ENCODE measurements at regions not wholly inside any gene's neighbourhood (a gene's known extent, or its start where the extent isn't known, plus 50 kb on each side); places are given as distances from the start of the nearest gene placed in this dataset.
A peak's percentile ranks its signal among the peaks of the same experiment; 100 is the strongest.
"Not testable (repeated sequence)": the region's sequence is repeated elsewhere in the genome, so short reads cannot be mapped to it uniquely, and the experiment has no call there.

DNA sequence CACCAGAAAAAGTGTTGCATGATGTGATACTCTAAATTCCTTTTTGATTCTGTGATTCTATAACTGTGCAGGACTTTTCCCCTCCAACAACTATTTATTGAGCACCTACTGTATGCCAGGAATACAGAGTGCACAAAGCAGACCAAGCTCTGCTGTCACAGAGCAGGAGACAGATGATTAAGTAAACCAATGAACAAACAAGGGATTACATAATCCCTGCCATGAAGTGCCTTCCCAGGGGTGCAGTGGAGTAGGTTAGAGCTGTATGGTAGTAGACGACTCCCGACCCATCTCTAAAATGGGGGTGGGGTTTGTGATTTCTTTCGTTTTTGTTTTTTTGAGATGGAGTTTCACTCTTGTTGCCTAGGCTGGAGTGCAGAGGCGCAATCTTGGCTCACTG, 213.9 kb downstream of the TBX5 start:
- DNase-seq = no peak

DNA sequence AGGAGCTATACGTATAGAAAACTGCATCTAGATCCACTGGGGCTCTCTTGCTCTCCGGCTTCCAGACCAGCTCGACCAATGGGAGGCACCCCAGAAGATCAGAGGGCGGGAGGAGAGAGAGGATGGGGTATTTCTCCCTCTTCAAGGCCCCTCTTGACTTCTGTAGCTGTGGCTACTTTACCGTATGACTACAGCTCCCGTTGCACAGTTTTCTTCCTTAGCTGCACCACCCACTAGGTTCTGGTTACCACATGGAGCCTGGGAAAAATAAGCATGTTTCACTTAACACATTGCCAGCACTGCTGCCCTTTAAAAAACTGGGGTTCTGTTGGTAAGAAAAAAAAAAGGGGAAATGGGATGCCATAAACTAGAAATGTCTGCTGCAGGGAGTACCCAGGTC, 214.4 kb downstream of the TBX5 start:
- DNase-seq = no peak

DNA sequence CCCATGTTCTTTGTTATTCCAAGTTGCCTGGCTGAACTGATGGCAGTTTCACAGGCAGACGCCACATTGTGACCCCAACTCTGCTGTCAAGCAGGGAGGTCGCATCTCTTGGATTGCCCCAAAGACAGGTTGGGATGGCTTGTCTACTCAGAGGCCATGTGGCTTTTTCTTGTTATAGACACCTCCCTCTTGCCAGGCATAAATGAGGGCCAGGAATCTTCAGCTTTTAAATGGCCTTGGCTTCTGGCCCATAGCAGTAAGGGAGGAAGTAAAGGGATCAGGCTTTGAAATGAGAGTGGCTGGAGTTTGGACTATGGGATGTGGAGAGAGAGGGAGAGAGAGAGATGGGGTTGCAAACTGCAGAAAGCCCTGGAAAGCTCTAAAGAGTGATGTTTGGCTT, 215.0 kb downstream of the TBX5 start:
- no peak for DNase-seq

DNA sequence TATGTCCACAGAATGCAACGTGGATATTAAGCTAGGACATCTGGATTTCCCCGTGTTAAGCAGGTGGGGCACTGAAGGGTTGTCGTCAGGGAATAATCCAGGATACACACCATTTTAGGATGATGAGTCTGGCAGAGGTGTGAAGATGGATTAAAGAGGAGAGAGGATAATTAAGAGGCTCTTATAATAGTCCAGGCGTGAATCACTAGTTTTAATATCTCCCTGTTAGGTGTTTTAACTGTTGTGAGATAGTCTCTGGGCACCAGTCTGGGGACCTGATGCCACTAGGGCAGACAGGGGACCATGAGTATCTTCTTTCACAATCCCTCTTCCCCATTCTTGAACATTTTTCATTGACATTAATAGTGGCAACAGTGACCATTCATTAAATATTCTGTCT, 216.7 kb downstream of the TBX5 start:
- no peak for DNase-seq

DNA sequence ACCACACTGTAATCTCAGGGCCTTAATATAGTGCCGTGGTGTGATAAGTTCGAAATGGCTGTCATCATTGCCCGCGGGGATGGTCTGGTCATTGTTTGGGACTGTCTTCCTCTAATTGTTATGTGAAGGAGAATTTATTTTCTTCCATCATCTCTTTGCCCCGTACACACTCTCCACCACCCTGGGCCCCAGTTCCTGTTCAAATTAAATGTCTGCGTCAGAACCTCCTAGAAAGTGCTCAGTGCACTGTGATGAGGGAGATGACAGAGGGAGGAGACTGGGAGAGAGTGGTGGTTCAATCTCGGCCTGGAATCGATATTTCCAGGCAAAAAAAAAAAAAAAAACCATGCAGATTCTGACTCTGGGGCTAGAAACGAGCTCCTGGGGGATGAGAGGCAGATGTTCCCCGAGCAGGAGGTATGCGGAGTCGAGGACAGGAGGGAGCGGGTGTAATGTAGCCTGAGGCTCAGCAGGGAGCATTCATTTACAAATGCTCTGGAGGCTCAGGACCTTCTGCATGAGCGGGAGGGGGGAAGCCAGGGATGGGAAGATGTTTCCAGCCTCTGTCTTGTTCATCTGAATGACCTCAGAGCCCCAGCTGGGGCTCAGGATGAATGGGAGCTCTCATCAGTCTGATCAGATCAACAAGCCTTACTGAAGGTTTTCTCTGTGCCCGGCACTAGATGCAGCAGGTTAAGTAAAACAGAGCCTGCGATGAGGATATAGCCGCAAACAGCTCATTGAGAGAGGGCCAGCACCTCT, 219.5 kb downstream of the TBX5 start:
- DNase-seq = peak; percentile 87

DNA sequence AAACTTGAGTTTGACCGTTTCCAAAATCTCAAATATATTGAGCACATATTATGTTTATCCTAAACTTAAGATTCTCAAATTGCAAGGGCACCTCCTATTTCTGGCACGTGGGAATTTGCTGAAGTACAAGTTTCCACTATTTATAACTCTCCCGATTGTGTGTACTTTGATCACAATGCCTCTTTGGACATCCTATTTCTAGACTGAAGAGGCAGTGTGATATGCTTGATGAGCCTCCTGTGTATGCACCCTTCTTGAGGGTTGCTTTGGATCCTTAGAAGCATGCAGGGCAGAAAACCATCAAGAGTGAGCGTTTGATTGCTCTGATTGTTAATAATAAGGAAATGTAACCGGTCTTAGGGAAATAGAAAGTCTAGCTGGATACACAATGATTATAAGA, 218.9 kb upstream of the RBM19 start:
- DNase-seq = no peak

DNA sequence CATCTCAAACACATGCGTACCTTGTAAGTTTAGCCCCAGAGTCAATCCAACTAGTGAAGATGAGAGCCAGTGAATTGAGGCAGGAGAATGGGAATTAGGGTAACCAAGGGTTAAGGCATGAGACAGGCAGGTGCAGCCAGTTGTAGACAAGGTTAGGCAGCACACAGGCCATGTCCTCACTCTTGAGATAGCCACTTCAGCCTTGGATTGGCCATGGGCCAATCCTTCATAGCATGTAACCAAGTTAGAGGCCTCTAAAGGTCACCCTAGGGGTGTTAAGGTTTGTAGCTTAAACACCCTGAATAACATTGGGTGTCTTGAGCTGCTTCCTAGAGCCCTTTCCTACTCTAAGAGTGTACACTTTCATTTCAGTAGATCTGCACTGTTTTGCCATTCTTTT, 208.2 kb upstream of the RBM19 start:
- DNase-seq = no peak

DNA sequence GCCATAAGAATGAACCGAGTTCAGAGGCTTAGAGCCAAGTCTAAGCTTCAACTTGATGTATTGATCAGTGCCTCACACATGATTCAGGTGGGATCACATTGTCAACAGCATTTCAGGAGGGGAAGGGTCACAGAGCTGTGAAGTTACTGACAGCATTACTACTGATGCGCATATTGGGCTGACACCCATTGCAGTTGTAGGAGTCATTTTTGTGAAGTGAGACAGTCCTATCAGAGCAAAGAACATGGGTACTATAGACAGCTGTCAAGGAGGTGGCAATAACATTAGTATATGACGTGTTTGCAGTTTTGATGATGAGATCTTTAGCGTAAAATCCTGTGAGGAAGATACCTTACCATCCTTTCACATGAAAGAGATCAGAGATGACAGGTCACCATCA, 206.0 kb upstream of the RBM19 start:
- no peak for DNase-seq

DNA sequence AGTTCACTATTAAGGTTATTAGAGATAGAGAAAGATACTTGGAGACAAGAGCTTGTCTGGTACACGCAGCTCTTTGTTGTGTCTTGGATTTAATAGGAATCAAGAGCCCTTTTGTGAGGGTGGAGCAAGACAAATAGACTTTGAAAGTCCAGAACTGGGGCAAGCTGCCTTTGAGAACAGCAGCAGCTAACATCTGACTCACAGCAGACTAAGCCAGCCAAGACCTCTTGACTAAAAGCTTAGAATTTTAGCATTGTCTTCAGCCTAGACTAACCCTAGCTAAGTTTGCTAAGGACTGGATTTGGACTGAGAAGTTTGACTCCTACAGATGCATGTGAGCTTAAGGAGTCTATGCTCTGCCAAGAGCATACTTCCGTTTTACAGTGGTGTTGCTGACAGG, 201.9 kb upstream of the RBM19 start:
- DNase-seq = no peak

DNA sequence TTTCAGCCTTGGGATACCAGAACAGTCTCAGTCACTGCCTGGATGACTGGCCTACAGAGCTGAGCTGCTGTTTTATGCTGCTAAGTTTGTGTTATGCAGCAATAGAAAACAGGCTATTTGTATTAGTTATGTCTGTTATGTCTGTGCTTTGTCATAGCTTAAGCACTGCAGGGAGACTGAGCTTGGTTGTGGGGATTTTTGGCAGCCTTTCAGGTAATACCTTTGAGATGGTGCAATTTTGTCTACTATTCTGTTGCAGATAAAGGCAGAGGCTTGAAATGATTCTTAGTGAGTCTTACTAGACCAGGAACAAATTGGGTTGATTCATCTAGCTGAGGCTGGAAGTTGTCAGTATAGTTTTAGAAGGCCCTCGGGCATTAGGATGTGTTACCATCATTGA, 201.3 kb upstream of the RBM19 start:
- no peak for DNase-seq

DNA sequence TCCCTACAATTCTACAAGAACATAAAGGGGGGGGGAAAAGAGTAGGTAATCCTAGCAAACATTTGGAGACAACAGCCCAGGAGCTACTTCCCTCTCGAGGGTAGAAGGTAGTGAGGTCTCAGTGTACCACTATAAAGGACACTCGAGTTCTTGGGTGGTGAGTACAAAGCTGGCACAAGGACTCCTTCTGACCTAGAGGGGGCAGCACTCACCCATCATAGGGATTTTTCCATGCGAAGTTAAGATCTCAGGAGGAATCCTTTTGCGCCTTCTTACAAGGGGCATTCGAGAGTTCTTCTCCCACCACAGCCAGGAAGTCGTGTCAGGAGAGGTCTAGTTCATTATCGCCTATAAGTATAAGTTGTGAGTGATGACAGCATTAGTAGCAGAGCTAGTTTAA, 200.2 kb upstream of the RBM19 start:
- peak; percentile 88 for DNase-seq

DNA sequence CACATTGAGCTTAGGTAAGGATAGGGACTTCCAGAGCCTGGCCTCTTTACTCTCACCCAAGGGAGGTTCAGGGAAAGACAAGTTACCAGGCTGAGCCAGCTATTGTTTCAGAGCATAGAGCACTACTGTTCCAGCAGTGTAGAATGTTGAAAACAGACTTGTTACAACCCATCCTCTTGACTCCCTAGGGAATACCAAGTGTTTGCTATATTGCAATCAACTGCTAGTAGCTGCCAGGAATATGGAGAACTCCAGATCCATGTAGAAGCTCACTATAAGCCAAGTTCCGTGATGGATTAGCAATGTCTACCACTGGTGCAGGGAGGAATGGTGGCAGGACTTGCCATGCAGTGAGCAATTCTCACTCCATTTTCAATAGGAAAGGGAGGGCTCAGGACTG, 199.8 kb upstream of the RBM19 start:
- no peak for DNase-seq

DNA sequence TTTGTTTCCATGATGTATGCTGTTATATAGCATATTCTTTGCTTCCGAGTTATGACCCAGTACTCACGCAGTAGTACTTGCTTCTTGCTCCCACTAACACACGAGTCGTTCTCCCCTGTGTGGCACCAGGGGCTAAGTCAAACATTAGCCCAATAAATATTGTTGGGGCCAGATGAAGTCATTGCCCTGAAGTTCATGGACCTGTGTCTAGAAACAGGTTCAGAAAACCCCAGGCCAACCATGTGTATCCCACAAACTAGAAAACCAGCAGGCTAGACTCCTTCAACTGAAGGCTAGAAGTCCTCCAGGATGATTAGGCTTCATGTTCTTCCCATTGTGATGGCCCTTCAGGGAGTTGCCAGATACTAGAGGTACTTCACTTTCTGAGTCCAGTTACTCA, 198.2 kb upstream of the RBM19 start:
- DNase-seq = no peak

DNA sequence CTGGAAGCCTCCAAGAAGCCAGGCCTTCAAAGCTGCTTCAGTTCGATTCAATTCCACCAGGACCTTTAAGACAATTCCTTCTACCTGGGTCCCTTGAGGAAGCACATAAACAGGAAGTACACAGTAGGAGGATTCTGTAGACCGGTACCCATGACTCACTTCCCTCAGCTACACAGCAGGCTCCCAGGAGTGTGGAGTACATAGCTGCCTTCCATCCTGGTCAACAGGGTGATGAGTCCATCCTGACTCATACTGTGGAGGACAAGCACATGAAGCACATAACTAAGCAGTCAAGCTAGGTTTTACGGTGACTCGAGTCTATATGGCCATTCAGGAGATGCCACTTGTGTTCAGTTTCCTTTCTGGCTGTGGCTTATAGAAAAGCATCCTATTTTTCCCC, 197.6 kb upstream of the RBM19 start:
- DNase-seq = no peak

DNA sequence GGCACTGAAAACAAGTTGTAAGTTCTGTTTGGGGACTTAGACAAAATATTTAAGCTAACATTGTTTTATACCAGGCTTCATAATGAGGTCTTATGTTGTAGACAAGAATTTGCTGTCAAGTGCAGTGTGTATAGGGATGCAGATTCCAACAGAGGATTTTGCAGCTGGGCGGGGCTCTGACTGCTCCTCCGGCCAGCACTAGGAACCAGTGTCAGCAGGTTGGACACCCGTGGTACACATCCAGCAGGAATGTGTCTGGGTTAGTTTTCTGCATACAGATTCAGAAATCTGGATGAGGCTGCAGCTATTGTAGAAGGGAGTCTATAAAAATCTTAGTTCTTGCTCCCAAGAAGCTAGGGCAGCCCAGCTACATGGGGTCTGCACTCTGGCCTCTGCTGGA, 194.3 kb upstream of the RBM19 start:
- no peak for DNase-seq

DNA sequence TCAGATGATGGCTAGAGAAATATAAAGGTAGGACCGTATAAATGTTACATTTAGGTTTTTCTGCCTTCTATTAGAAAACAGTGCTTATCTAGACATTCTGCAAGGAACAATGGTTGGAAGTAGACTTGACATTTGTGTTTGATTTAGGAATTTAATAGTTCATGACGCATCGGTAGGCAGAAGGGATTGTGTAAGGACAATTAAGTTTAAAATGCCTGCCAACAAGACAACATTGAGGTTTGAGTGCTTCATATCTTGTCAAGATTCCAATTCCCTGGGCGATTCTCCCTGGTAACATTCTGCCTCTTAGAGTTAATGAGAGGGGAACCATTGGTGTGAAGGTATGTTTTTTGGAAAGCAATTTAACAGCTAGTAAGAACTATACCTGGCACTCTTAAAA, 186.8 kb upstream of the RBM19 start:
- no peak for DNase-seq

DNA sequence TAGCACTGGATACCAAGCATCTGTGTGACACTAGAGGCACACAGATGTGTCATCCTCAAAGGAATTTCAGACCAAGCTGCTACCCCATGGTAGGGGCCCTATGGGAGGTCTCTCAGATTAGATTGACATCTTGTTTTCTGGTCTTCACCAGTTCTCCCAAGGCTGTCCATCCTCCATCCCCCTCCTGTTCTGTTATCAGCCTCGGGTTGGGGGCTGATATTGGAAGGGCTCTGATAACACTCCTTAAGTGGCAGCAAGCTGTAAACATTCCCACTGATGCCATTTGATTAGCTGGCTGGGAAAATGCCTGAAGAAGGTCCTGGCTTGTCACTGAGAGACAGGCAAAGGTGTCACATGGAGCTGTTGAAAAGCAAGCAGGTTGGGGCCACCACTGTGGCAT, 185.9 kb upstream of the RBM19 start:
- DNase-seq = no peak

DNA sequence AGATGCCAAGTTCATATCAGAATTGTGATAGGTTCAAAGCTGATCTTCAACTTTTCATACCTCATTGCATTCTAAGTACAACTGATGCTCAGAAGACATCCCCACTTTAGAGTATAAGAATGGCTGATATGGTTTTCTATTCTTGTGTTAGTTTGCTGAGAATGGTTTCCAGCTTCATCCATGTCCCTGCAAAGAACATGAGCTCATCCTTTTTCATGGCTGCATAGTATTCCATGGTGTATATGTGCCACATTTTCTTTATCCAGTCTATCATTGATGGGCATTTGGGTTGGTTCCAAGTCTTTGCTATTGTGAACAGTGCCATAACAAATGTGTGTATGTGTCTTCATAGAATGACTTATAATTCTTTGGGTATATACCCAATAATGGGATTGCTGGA, 184.5 kb upstream of the RBM19 start:
- DNase-seq = not testable (repeated sequence)

DNA sequence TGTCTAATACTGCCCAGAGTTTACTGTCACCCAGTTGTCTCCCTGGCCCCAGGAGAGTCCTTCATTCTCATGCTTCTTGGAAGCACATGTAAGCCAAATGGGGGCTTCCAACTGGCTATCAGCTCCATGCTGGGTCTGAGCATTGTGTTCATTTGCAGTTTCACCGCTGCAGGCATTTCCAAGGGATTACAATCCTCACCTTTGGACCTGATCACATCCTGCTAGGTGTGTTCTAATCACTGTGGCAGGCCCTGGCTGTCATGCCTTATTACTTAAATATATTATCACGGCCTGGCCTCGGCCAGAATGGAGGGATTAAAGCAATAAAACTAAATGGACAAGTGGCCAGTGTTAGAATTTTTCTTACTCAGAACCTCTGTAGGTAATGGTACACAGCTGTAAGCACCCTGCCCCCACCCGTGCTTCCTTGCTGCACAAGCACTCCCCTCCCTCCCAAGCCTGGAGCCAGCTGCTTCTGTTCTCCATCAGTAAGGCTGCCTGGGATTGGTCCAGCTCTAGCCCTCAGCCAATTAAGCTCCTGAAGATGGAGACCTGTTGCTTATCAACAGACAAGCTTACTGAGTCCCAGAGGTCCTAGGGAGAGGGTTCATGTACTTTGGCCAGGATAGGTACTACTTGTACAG, 175.9 kb upstream of the RBM19 start:
- DNase-seq = no peak

DNA sequence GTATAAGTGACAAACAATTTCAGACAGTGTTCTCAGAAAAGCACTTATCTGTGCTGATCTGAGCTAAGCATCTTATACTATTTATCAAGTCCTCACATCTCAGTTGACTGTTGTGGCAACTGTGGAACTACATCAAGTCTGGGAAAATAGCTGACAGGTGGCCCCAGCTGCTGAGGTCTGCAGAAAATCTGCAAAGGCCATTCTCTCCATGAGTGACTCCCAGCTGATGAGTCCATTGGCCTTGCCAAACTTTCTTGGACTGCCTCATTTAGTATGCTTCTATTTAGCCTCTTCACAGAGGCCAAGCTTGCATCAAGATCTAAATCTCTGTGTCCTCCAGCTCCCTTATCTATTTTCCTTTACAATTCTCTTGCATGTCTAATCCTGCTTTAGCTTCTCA, 174.5 kb upstream of the RBM19 start:
- peak; percentile 33 for DNase-seq

DNA sequence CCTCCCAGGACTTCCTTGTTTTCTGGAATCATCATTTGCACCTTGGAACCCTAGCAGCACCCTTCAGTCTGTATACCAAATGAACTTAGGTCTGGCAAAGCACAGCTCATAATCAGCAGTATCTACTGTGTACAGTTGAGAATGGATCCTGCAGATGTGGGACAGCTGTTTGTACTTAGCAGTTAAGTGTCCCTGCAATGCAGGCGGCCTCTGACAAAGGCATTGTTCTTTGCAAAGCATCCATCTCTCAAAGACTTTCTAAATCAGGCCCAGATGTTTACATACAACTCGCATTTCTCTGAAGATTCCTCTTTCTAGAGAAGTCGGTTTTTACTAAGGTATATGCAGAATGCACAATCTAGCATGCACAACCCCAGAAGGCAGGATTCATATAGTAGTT, 170.5 kb upstream of the RBM19 start:
- DNase-seq = peak; percentile 67

DNA sequence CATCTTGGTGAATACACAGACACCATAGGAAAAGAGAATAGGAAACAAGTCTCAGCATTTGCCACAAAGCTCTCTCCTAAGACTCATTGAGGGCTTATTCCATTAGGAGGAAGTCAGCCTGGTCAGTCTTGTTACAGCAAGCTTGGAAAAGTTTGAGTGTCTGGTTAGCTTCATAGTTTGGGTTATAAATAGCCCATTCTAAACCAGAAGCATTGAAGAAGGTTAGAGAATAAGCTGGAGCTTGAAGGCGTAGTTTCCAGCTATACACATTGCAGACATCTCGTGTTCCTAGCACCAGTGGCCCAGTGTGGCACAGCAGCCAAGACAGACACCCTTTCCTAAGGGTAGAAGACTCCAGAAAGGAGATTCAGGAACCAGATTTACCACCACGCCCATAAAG, 168.8 kb upstream of the RBM19 start:
- DNase-seq = no peak

DNA sequence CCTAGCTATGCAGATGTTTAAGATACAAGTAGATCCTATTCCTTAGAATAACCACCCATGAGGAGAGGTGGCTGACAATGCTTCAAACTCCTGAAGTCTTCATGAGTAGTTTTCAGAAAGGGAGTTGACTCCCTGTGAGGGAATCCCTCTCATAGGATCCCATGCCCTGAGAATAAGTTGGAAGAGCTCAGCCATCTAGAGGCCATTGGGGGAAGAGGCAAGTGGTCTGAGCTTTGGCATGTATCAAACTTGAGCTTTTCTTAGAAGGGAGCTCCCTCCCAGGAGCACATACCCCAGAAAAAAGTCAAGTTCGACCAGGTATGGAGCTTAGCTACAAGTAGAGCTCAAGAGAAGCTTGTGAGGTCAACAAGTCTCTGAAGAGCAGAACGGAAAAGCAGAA, 165.7 kb upstream of the RBM19 start:
- DNase-seq = no peak

DNA sequence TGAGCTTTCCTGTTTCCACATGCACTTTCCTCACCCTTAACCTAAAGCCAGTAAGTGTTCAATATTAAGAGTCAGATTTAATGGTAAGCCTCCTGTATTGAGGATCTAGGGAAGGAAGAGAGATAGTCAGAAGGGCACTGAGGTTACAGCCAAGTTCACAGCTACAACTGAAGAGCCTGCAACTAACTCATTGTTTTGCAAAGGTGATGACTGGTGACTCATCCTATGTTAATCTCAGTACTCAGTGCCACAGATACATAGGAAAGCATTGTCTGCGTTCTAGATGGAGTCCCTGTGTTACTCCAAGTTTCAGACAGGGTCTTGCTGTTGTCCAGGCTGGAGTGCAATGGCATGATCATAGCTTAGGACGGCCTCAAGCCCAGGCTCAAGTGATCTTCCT, 157.0 kb upstream of the RBM19 start:
- no peak for DNase-seq

DNA sequence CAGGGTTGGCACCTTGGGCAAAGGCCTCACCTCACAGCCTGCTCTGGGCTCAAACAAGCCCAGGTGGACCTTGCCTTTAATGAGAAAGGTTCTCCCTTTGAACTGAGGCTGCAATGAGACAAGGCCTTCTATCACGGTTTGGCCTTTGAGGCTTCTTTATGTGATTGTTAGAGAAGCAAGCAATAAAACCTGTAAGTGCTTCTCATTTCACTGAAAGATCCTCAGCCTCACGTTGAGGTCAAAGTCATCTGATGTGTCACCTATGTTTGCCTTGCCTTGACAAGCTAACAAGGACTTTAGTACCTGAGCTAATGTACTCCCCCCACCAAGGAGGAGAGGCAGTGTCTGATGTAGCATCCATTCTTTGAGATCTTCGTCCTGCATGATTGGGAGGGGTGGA, 155.9 kb upstream of the RBM19 start:
- no peak for DNase-seq
